GM12864 (cell line): ENCODE measurements at regions not wholly inside any gene's neighbourhood (a gene's known extent, or its start where the extent isn't known, plus 50 kb on each side); places are given as distances from the start of the nearest gene placed in this dataset.

Experiments
- DNase-seq: peaks from one replicate; pipeline ENCODE4 v3.0.0-alpha.2; 2011; ENCODE audit warnings: low read depth
- H3K4me3 ChIP-seq: 2 replicates; pipeline ENCODE4 v1.5.1; 2011; ENCODE audit warnings: mild to moderate bottlenecking, low read depth, low read length, control low read depth
- TF ChIP-seq, protein P1 (sequence below): IDR thresholded peaks from 2 replicates; pipeline ENCODE4 v1.5.1; 2011; ENCODE audit warnings: low read depth, mild to moderate bottlenecking, moderate library complexity, low read length, control low read depth, inconsistent platforms; ENCODE audit errors: missing control alignments

DNA sequence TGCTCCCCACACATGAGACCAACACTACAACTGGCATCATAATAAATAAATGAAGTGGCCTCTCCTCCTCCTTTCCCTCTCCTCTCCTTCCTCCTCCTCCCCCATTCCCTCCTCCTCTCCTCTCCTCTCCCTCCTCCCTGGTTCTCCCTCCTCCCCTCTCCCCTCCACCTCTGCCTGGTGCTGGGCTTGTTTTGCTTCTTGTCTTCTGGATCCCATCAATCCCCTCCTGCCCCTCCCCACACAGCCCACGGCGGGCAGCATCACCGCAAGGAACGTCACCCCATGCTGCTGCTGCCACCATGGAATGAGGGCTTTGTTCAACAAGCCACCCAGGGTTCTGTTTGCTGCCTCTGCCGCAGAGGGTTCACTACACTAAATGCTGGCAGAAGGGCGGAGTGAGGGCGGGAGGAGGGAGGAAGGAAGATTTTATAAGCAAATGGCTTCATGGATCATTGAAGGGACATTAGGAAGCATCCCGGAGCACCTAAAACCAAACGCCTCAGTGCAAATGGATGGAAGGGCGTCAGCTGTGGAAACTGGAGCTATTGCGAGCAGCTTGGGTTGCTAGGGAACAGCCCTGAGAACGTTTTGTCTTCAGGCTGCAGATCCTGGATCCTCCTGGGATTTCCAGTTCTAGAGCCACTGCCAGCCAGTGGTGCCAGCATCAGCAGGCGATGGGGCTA, 379.7 kb upstream of the ZMIZ1 start:
- DNase-seq, result no peak
- no peak overlapping the region for H3K4me3 ChIP-seq
- TF ChIP-seq, protein P1, sequence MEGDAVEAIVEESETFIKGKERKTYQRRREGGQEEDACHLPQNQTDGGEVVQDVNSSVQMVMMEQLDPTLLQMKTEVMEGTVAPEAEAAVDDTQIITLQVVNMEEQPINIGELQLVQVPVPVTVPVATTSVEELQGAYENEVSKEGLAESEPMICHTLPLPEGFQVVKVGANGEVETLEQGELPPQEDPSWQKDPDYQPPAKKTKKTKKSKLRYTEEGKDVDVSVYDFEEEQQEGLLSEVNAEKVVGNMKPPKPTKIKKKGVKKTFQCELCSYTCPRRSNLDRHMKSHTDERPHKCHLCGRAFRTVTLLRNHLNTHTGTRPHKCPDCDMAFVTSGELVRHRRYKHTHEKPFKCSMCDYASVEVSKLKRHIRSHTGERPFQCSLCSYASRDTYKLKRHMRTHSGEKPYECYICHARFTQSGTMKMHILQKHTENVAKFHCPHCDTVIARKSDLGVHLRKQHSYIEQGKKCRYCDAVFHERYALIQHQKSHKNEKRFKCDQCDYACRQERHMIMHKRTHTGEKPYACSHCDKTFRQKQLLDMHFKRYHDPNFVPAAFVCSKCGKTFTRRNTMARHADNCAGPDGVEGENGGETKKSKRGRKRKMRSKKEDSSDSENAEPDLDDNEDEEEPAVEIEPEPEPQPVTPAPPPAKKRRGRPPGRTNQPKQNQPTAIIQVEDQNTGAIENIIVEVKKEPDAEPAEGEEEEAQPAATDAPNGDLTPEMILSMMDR, result no peak

DNA sequence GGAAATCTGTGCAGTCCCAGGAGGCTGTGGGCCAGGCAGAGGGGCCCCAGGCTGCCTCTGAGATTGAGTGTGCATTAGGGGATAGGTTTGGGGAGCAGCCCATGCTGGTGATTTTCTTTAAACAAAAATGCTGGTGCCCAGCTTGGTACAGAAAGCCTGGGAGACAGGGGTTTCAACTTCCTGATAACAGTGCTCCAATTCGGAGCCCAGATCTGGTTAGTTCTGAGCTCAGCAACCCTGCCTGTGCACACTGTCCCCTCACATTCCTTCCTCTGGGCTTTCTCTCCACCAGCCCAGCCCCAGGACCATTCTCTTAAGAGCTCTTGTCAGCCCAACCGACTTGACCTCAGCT, 379.2 kb upstream of the ZMIZ1 start:
- no peak overlapping the region for H3K4me3 ChIP-seq
- TF ChIP-seq, protein P1, result no peak
- no peak for DNase-seq

DNA sequence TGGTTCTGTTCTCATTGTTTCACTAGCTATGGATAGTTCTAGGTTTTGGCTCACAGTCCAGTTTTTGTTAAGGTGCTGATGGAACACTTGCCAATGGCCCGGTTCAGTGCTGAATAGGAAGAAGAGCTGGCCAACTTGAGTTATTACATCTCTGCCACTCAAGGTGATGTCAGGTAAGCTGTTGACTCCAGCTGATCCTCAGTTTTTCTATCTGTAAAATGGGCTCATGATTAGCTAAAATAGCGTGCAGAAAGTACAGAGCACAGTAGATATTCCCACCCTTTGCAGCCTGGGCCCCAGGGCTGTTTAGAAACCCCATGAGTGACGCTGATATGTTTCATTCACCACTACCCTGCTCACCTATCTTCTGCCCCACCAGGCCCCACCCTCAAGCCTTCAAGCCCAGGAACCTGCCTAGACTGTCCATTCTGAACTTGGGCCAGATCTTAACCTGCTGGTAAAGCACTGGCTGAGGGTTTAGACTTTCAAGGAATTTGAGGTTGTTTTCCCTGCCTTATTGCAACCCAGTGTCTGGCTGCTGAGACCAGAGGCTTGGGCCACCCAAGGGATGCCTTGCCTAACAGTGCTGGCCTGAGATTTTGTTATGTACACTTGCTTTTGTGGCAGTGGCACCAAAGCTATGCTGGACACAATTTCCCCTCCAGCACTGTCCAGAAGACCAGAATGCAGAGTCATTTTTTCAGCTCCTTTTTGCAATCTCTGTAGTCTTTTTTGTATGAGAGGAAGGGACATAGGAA, 378.2 kb upstream of the ZMIZ1 start:
- TF ChIP-seq, protein P1, result no peak
- no peak overlapping the region for H3K4me3 ChIP-seq
- DNase-seq, result no peak

DNA sequence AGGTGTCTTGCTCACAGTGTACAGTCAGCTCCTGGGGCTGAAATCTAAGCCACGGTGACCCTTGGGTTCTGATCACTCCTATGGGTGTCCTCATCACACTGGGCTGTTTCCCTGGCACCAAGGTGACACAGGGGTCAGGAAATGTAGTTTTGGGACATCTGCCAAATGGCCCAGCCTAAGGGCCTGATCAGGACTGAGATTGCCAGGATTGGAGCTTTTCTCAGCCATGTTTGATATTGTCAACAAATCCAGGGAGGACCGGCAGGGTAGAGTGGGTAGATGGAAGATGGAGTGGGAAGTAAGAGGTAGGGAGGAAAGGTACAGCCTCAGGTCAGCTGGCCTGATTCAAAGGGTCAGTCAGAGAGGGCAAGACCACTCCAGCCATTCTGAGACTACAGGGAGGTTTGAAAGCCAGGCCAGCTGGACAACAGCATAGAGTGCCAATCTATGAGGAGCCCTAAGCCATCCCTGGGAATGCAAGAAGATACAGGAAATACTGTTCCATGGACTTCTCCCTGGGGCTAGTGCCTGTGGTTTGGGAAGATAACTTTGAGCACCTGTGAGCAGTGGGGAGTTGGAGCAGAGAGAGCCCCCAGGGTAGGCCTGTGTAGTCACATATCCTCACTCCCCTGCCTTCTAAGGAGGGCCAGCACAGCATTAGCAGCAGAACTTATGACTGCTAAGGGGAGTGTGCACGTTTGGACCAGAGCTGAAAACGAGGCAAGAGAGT, 377.3 kb upstream of the ZMIZ1 start:
- no peak overlapping the region for H3K4me3 ChIP-seq
- no peak for DNase-seq
- TF ChIP-seq, protein P1, result no peak

DNA sequence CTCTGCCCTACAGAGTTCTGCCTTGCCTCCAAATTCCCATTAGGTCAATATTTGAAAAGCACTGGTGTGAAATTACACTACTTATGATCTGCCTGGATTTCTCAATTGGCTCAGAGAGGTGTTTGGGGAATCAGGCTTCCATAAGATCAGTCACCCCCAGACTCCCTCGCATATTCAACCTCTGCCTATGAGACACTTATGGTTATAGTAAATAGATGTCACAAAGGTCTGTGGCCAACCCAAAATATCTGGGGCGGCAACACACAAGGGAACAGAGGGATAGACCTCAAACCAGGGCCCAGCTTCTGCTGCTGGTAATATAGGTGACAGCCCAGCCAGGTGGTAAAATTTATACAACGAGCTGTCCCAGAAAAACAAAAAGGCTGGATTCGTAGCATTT, 376.7 kb upstream of the ZMIZ1 start:
- TF ChIP-seq, protein P1, result no peak
- no peak overlapping the region for H3K4me3 ChIP-seq
- DNase-seq, result no peak

DNA sequence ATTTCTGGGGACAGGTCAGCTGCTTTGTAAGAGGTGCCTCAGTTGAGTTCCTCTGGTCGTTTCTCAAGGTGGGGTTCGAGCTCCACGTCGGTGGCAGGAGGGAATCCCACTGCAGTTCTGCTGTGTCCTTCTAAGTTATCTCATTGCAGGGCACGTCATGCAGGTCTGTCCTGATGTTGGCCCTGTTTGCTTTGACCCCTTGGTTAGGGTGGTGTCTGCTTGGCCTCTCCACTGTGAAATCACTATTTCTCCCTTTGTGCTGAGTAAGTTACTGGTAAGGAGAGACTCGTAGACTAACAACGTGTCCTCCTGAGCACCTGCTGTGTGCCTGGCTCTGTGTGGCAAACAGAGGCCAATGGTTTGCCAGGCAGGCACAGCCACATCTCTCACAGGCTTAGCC, 372.9 kb upstream of the ZMIZ1 start:
- no peak for DNase-seq
- TF ChIP-seq, protein P1, result no peak
- no peak overlapping the region for H3K4me3 ChIP-seq
